Heart left ventricle (tissue), 13 donors: ENCODE measurements at regions not wholly inside any gene's neighbourhood (a gene's known extent, or its start where the extent isn't known, plus 50 kb on each side); places are given as distances from the start of the nearest gene placed in this dataset.

Experiments
- POLR2A ChIP-seq, 2 donors: fragments of 450-650 bp; IDR thresholded peaks; one replicate each; pipeline ENCODE4 v1.6.1; 2017; ENCODE audit warnings: antibody characterized with exemption in 2 of 2, mild to moderate bottlenecking in 2 of 2, moderate library complexity in 2 of 2
- TF ChIP-seq, protein P1 (sequence below), 12 donors: fragments of 200-600 bp; sonication (generic) in 4 of 12; IDR thresholded peaks; one replicate each; pipeline versions ENCODE4 v1.5.0 to v1.8.0; 2018 to 2022; ENCODE audit warnings: antibody characterized with exemption in 12 of 12, mild to moderate bottlenecking in 5 of 12
- donor health status: ischemic (EF 13 %, LVEDD 7.1; RV severe dilation, severe dysfunction).
- donor health status: DM: no; HTN: yes; CAD: no.
- donor health status: DM: no; HTN: no; CAD: no.
- donor health status: ischemic (EF 25% LVEDD 6.9; RV normal size, moderate dysfunction).
- donor health status: ischemic (EF 25% LVEDD 5.7; RV mildly dilated, moderate dysfunction).
- donor health status: ischemic (EF 35%, LVEDD 5.7; RV mildly dilated, moderate dysfunction).
- donor health status: nonischemic (EF 11% LVEDD 7.7; RV severe dilation, severe dysfunction).
- donor health status: DM: yes; HTN: yes; CAD: no.
- donor health status: PGD.
- donor health status: ischemic (EF 29% LVEDD 5.4; RV normal size, mild dysfunction).
- donor health status: nonischemic (EF 23%, LVEDD 6.1; RV moderate dilation, normal function).

GRCh38 chr9:25542319-25542718 is 135.9 kb downstream of the TUSC1 start:
- TF ChIP-seq, protein P1, sequence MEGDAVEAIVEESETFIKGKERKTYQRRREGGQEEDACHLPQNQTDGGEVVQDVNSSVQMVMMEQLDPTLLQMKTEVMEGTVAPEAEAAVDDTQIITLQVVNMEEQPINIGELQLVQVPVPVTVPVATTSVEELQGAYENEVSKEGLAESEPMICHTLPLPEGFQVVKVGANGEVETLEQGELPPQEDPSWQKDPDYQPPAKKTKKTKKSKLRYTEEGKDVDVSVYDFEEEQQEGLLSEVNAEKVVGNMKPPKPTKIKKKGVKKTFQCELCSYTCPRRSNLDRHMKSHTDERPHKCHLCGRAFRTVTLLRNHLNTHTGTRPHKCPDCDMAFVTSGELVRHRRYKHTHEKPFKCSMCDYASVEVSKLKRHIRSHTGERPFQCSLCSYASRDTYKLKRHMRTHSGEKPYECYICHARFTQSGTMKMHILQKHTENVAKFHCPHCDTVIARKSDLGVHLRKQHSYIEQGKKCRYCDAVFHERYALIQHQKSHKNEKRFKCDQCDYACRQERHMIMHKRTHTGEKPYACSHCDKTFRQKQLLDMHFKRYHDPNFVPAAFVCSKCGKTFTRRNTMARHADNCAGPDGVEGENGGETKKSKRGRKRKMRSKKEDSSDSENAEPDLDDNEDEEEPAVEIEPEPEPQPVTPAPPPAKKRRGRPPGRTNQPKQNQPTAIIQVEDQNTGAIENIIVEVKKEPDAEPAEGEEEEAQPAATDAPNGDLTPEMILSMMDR (IDR thresholded peaks at IDR 0.05), result no peak
- no peak for TF ChIP-seq POLR2A (IDR thresholded peaks at IDR 0.05)
